GM19372 (cell line): ENCODE measurements at regions not wholly inside any gene's neighbourhood (a gene's known extent, or its start where the extent isn't known, plus 50 kb on each side); places are given as distances from the start of the nearest gene placed in this dataset.
"Not testable (repeated sequence)": the region's sequence is repeated elsewhere in the genome, so short reads cannot be mapped to it uniquely, and the experiment has no call there.

Experiments used
- ATAC-seq: cut with Tn5 transposase; IDR thresholded peaks from one replicate; pipeline ENCODE4 v1.9.1; 2021; ENCODE audit warnings: mild to moderate bottlenecking, low read depth, moderate library complexity; ENCODE audit not compliant: unreplicated experiment

GRCh38 chr2:104904889-104905288 is 51.0 kb downstream of the POU3F3 start:
- ATAC-seq: no peak

GRCh38 chr2:104909317-104909716 is 55.4 kb downstream of the POU3F3 start:
- no peak for ATAC-seq

GRCh38 chr2:104914509-104914908 is 60.6 kb downstream of the POU3F3 start:
- no peak for ATAC-seq

DNA sequence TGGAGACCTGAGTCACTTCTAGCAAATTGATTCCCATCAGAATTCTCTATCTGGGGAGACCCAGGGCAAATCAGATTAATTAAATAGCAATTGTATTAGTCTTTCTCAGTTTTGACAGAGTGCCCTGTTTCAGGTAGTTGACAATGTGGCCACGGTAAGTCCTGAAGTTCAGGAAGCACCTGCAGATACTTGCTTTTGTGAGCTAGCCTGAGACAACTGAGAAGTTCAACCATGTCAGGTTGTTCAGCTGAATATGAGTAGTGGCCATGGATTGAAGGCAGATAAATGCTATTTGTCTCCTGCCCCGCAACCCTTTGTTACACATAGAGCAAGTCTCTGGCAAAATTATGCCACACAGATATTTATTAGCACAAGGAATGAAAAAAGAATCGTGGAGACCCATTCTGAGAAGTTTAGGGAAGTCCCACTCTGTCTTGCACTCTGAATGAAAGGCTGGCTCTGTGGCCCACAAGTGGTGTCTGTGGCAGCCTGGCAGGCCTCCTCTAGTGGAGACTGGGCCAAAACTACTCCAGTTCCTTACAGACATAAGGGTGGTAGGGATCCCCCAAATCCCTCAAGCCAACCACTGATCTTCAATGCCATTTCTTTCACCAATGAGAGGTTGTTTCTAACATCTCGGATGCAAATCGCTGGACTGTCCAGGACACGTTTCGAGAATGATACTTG is 61.3 kb downstream of the POU3F3 start:
- no peak for ATAC-seq

- no peak for ATAC-seq
Measured at GRCh38 chr2:104919127-104919526, 65.2 kb downstream of the POU3F3 start.

GRCh38 chr2:104923665-104924064 is 69.8 kb downstream of the POU3F3 start:
- ATAC-seq: peak; percentile 76

DNA sequence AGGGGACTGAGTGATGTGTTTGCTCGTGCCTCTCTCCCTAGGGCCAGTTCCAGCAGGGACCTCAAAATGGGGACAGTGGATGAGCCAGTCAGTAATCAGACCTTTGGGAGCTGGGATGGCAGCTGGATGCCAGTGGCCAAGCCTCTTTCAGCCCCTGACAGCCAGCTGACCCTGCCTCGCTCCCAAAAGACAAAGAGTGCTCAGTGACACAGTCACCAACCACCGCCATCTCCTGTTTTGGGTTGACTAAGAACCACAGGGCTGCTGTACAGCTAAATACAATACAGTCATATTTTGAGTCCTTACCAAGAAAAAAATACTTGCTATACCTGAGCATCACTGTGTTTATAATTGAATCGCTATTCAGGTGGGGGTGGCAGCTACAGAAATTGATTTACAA is 75.7 kb downstream of the POU3F3 start:
- no peak for ATAC-seq

GRCh38 chr2:104930732-104931131 is 76.8 kb downstream of the POU3F3 start:
- no peak for ATAC-seq

GRCh38 chr2:104932243-104932642 is 78.3 kb downstream of the POU3F3 start:
- no peak for ATAC-seq

- no peak for ATAC-seq
Measured at GRCh38 chr2:104933151-104933917, 79.4 kb downstream of the POU3F3 start.

GRCh38 chr2:104936527-104936926 is 82.6 kb downstream of the POU3F3 start:
- no peak for ATAC-seq

- ATAC-seq: peak; percentile 91
Measured at GRCh38 chr2:104938231-104938941, 84.5 kb downstream of the POU3F3 start.

DNA sequence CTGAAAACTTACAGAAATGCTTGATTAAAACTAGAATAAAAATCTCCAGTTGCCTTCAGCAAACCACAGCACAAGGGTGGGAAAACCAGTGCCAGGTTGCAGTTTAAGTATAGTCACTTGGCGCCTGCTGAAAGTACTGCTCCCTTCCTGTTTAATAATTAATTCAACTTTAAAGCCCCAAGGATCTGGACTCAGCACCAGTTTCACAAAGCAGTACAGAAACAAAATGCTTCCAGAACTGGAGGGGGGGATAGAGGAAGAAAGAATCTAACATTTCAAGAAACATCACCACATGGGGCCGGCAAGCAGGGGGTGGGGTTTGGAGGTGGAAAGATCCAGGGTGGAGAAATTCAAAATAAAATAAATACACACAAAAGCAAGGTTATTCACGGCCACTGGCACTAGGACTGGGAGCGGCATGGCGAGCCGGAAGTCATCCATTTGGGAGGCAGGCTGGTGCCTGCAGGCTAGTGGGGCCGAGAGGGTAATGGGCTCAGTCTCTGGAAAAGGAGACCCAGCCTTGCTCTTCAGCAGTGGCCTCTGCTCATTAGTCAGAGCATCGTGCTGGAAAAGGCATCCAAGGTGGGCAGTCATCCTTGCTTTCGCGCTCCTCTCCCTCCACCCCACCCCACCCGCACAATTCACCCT is 85.8 kb downstream of the POU3F3 start:
- ATAC-seq: no peak

DNA sequence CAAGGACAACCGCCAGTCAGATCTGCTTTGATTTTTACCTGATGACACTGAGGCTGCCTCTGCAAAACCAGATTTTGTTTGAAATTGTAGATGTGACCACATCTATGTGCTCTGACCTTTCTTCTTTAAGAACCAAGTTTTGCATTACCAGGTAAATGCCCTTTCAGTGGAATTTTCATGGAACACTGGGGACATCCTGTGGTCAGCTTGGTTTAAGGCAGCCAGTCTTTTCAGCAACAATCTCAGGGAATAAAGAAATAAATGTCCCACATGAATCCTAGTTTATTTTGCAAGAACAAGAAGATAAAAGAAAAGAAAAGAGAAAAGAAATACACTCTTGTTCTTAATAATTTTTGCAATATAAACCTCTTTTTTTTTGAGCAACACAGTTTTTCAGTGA is 90.6 kb downstream of the POU3F3 start:
- no peak for ATAC-seq

DNA sequence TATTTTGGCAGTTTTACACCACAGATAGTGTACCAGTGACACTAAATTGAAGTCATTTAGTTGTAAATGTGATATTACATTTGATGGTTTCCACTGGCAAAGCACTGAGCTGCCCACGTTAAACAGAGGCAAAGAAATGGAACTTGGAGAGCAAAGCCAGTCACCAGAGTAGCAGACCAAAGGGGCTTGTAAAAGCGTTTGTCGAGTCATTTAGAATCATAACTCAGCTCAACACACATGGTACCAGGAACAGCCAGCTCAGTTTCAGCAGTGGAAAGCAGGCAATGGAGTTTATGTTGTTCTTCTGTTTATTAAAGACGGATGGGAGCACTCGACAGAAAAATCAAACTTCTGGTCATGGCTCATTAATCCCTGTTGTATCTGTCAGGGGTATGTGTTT is 91.2 kb downstream of the POU3F3 start:
- ATAC-seq: no peak

DNA sequence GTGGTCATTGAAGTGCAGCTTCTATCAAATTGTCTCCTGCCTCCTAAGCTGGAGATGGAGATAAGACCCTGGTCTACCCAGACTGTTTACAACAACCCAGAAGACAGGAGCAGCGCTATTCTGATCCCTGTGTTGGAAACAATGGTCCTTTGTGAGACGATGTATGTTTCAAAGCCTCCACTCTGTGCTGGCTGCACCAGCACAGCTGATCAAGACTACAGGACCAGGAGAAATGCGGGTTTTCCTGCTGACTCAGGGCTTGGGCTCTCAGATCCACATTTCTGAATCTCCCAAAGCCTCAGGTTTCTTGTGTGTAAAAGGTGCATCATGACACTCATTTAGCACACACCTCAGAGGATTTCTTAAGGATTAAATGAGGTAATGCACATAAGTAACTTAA is 92.0 kb downstream of the POU3F3 start:
- no peak for ATAC-seq

- not testable (repeated sequence) for ATAC-seq
Measured at GRCh38 chr2:104947456-104947855, 90.4 kb upstream of the MRPS9 start.

- no peak for ATAC-seq
Measured at GRCh38 chr2:104952976-104953375, 84.9 kb upstream of the MRPS9 start.

DNA sequence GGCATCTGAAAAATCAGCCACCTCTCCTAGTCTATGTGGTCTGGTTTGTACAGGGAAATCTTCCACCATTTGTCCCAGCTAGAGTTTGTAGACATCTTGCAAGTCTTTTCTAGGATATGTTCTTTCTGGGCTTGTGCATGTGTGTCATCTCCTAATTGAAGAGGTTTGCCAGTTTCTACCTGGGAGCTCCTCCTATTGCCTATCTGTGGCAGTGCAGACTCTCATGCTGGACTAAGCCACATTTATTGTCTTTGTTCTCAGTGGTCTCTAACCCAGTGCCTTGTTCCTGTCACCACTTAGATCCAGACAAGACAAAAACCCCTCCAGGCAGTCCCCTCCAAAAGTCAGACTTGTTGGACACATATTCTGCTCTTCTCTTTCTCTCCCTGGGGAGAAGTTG is 72.0 kb upstream of the MRPS9 start:
- ATAC-seq: peak; percentile 67

DNA sequence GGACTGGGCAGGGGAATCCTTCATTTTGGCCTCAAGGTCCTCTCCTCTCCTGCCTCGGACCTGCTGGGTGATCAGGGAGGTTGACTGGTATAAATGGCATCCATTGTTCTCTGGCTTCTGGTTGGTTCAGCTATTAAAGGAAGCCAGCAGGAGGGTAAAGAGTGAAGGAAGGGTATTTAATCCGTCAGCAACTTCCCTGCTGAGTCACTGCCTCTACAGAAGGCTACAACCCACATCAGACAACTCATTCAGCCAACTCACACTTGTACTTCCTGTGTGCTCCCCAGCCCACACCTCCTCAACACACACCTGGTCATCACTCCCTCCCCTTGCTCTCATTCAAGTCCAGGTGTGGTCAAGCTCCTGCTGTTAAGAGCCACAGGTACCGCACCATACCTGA is 68.3 kb upstream of the MRPS9 start:
- no peak for ATAC-seq

DNA sequence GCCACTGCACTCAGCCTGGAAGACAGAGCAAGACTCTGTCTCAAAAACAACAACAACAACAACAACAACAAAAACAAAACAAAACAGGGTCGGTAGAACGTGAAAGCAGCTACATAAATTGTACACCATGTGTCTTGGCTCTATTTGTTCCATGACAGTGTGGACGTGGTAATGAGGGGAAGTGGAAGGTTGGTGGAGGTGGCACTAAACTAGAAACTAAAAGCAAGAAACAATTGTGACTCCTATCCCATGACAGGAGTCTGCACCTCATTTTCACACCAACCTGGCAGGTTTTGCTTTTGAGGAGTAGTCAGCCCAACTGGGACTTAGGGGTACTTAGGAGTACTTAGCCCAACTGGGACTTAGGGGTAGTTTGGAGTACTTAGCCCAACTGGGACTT is 62.5 kb upstream of the MRPS9 start:
- no peak for ATAC-seq
